H1 (cell line): ENCODE measurements at regions not wholly inside any gene's neighbourhood (a gene's known extent, or its start where the extent isn't known, plus 50 kb on each side); places are given as distances from the start of the nearest gene placed in this dataset.

Experiments used
- BCL11A ChIP-seq, 2 experiments: IDR thresholded peaks; one replicate each; pipeline ENCODE4 v1.6.1; 2011; ENCODE audit warnings: low read depth in 2 of 2, low read length in 2 of 2, mild to moderate bottlenecking in 2 of 2
- BRCA1 ChIP-seq: IDR thresholded peaks from 2 replicates; pipeline ENCODE4 v1.6.1; 2012; ENCODE audit warnings: low read depth, low read length, improper control_type of control experiment
- CBX5 ChIP-seq: fragments of 300-800, 300-1000 bp; sonication (generic); IDR thresholded peaks from 2 replicates; pipeline ENCODE4 v1.7.1; 2016; ENCODE audit warnings: antibody characterized with exemption, low read length, low read depth
- CHD7 ChIP-seq: fragments of 300-600 bp; sonication (generic); IDR thresholded peaks from 2 replicates; pipeline ENCODE4 v1.7.1; 2012; ENCODE audit warnings: low read length, moderate library complexity, mild to moderate bottlenecking, inconsistent platforms; ENCODE audit not compliant: insufficient replicate concordance
- MAFK ChIP-seq: IDR thresholded peaks from 2 replicates; pipeline ENCODE4 v1.6.1; 2012; ENCODE audit warnings: low read depth, mild to moderate bottlenecking, improper control_type of control experiment, low read length
- MAX ChIP-seq: IDR thresholded peaks from 2 replicates; pipeline ENCODE4 v1.6.1; 2012; ENCODE audit warnings: inconsistent platforms
- NRF1 ChIP-seq: IDR thresholded peaks from 2 replicates; pipeline ENCODE4 v1.6.1; 2011; ENCODE audit warnings: mild to moderate bottlenecking, low read depth, low read length, improper control_type of control experiment
- POLR2AphosphoS5 ChIP-seq: IDR thresholded peaks from 2 replicates; pipeline ENCODE4 v1.6.1; 2011; ENCODE audit warnings: low read depth, low read length
- TBP ChIP-seq: IDR thresholded peaks from 2 replicates; pipeline ENCODE4 v1.6.1; 2011; ENCODE audit warnings: low read depth, low read length, improper control_type of control experiment
- TEAD4 ChIP-seq: IDR thresholded peaks from 2 replicates; pipeline ENCODE4 v1.6.1; 2012; ENCODE audit warnings: low read depth, low read length, inconsistent platforms, mixed read lengths
- TF ChIP-seq, protein P1 (sequence below): IDR thresholded peaks from 2 replicates; pipeline ENCODE4 v1.6.1; 2012; ENCODE audit warnings: low read length, inconsistent platforms

DNA sequence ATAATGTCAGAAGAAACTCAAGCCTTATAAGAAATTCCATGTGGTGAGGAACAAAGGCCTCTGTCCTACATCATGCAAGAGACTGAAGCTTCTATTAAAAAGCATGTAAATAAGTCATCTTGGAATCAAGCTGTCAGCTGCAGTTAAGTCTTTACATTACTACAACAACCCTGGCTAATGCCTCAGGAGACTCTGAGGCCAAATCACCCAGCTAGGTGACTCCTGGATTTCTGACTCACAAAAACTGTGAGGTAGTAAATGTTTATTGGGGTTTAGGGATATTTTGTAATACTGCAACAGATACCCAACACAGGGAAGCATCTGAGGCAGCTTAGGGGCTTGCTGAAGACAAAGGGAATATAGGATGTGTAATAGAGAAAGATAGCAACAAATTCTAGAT, 89.6 kb downstream of the C11orf87 start (continued):
- no peak for TF ChIP-seq CHD7
- no peak for TF ChIP-seq POLR2AphosphoS5
- no peak for TF ChIP-seq BCL11A (IDR thresholded peaks at IDR 0.05; ENCODE audit: low read depth in 2 of 2, low read length in 2 of 2)
- TF ChIP-seq MAX = no peak
- no peak for TF ChIP-seq NRF1
- TF ChIP-seq, protein P1, sequence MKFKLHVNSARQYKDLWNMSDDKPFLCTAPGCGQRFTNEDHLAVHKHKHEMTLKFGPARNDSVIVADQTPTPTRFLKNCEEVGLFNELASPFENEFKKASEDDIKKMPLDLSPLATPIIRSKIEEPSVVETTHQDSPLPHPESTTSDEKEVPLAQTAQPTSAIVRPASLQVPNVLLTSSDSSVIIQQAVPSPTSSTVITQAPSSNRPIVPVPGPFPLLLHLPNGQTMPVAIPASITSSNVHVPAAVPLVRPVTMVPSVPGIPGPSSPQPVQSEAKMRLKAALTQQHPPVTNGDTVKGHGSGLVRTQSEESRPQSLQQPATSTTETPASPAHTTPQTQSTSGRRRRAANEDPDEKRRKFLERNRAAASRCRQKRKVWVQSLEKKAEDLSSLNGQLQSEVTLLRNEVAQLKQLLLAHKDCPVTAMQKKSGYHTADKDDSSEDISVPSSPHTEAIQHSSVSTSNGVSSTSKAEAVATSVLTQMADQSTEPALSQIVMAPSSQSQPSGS = no peak
- TF ChIP-seq TBP = no peak
- TF ChIP-seq CBX5 = no peak
- no peak for TF ChIP-seq BRCA1
- TF ChIP-seq MAFK = no peak
- no peak for TF ChIP-seq TEAD4
